CD4-positive, alpha-beta memory T cell (primary cell): ENCODE measurements at regions not wholly inside any gene's neighbourhood (a gene's known extent, or its start where the extent isn't known, plus 50 kb on each side); places are given as distances from the start of the nearest gene placed in this dataset.

Source experiments
- CTCF ChIA-PET: fragments of 350-600 bp; sonication (Branson Sonifier 250); formaldehyde crosslinking; loops from one replicate; lab custom pipeline; 2021; ENCODE audit warnings: inconsistent platforms; ENCODE audit not compliant: partially characterized antibody; lab: Charles Lee
- POLR2A ChIA-PET: fragments of 350-600 bp; sonication (Branson Sonifier 250); formaldehyde crosslinking; loops from one replicate; lab custom pipeline; 2021; ENCODE audit not compliant: partially characterized antibody; lab: Charles Lee
- DNase-seq, 5 donors: peaks; one replicate each; pipeline versions ENCODE4 v3.0.0 to v3.0.0-alpha.2; 2020 to 2022; ENCODE audit warnings: mixed read lengths in 1 of 5
- H3K27ac ChIP-seq: one replicate; pipeline ENCODE4 v1.7.0; 2013; ENCODE audit warnings: low read depth, low read length
- H3K27me3 ChIP-seq: 2 replicates; pipeline ENCODE4 v1.7.0; 2013; ENCODE audit warnings: mild to moderate bottlenecking, low read length, moderate library complexity; ENCODE audit not compliant: insufficient read depth
- H3K36me3 ChIP-seq: 2 replicates; pipeline ENCODE4 v1.7.0; 2013; ENCODE audit warnings: mild to moderate bottlenecking, low read length, moderate library complexity; ENCODE audit not compliant: insufficient read depth
- H3K4me1 ChIP-seq: 2 replicates; pipeline ENCODE4 v1.7.0; 2013; ENCODE audit warnings: mild to moderate bottlenecking, low read length, moderate library complexity; ENCODE audit not compliant: insufficient read depth
- H3K4me3 ChIP-seq, 2 donors: one replicate each; pipeline ENCODE4 v1.7.0; 2013; ENCODE audit warnings: low read length in 2 of 2, mild to moderate bottlenecking in 1 of 2
- H3K9me3 ChIP-seq, 2 donors: one replicate each; pipeline ENCODE4 v1.7.0; 2013; ENCODE audit warnings: low read length in 2 of 2, control low read depth in 1 of 2; ENCODE audit not compliant: control insufficient read depth in 1 of 2
- H3K27ac Mint-ChIP-seq, 7 donors: one replicate each; pipeline ENCODE4 v1.8.0; 2020 to 2021; ENCODE audit warnings: mixed read lengths in 7 of 7, mild to moderate bottlenecking in 6 of 7, inconsistent platforms in 3 of 7, moderate library complexity in 3 of 7
- H3K27me3 Mint-ChIP-seq, 2 donors: one replicate each; pipeline ENCODE4 v1.8.0; 2020 to 2021; ENCODE audit warnings: mixed read lengths in 2 of 2
- H3K36me3 Mint-ChIP-seq, 2 donors: one replicate each; pipeline ENCODE4 v1.8.0; 2020 to 2021; ENCODE audit warnings: mixed read lengths in 2 of 2, inconsistent platforms in 1 of 2, mild to moderate bottlenecking in 1 of 2
- H3K4me1 Mint-ChIP-seq, 4 donors: one replicate each; pipeline ENCODE4 v1.8.0; 2020 to 2021; ENCODE audit warnings: mixed read lengths in 4 of 4, mild to moderate bottlenecking in 1 of 4
- H3K4me3 Mint-ChIP-seq, 8 donors: one replicate each; pipeline ENCODE4 v1.8.0; 2020 to 2021; ENCODE audit warnings: mixed read lengths in 8 of 8, mild to moderate bottlenecking in 7 of 8, moderate library complexity in 6 of 8, inconsistent platforms in 3 of 8
- H3K9me3 Mint-ChIP-seq, 8 donors: one replicate each; pipeline ENCODE4 v1.8.0; 2020 to 2021; ENCODE audit warnings: mixed read lengths in 8 of 8, mild to moderate bottlenecking in 5 of 8, inconsistent platforms in 3 of 8, moderate library complexity in 1 of 8
- intact Hi-C: fragments of 100-400 bp; cut with micrococcal nuclease; formaldehyde crosslinking; loops from one replicate; pipeline ENCODE4 v1.15.1; 2023

DNA sequence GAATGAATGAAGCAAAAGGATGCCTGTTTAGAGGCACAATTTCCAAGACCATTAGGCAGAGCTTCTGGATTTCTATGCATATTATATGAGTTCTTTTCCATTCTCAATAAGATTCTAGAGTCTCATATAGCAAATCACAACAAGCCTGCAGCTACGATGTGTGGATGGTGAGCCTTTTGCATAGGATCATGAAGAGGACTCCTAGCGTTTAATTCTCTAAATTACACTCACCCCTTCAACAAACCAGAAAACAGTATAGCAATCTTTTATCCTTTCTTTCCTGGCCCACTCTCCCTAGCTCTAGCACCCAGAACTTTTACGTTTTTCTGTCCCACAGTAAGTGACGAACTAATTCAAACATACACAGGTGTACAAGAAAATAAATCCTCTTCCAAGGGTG, 293.1 kb upstream of the KLHL29 start:
- H3K4me3 Mint-ChIP-seq: no peak overlapping the region
- Histone ChIP-seq H3K4me3 (no peak overlapping the region), H3K27me3 (no peaks in the 10 kb centered on the region), H3K27ac (no peak overlapping the region), H3K9me3 (no peaks in the 10 kb centered on the region), H3K4me1 (no peaks in the 10 kb centered on the region), H3K36me3 (no peaks in the 10 kb centered on the region)
- H3K27ac Mint-ChIP-seq: no peak overlapping the region
- intact Hi-C loops: no loop called here
- DNase-seq: no peak
- peaks cover 0 to 2% of the 10 kb centered on the region in 2 donors for H3K27me3 Mint-ChIP-seq
- CTCF ChIA-PET: no interaction called here
- H3K4me1 Mint-ChIP-seq: no peaks in the 10 kb centered on the region
- POLR2A ChIA-PET: no interaction called here
- H3K36me3 Mint-ChIP-seq: no peaks in the 10 kb centered on the region
- peaks cover 0 to 22% (median 8%) of the 10 kb centered on the region in 8 donors for H3K9me3 Mint-ChIP-seq

DNA sequence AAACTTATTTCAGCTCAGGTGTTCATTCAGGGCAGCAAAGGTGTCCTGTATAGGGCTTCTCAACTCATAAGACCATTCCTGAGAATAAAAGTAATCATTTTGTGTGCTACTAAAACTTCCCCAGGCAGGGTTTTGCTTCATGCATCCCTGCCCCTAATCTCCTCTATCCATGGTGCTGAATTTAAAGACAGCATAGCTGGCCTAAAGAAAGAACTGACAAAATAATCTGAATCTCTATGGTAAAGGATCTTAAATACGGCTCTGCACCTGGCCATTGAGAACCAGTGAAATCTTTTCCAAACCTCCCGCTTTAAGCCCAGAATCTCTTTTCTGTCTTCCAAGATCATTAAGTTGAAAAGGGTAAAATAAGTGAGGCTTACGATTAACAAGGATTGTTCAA, 292.1 kb upstream of the KLHL29 start:
- H3K9me3 Mint-ChIP-seq: peaks cover 0 to 17% (median 6%) of the 10 kb centered on the region in 8 donors
- H3K36me3 Mint-ChIP-seq: no peaks in the 10 kb centered on the region
- CTCF ChIA-PET: no interaction called here
- no peak overlapping the region for H3K27ac Mint-ChIP-seq
- Histone ChIP-seq H3K9me3 (no peaks in the 10 kb centered on the region), H3K4me1 (no peaks in the 10 kb centered on the region), H3K4me3 (no peak overlapping the region), H3K27ac (no peak overlapping the region), H3K27me3 (no peaks in the 10 kb centered on the region), H3K36me3 (no peaks in the 10 kb centered on the region)
- peaks cover 0 to 2% of the 10 kb centered on the region in 2 donors for H3K27me3 Mint-ChIP-seq
- POLR2A ChIA-PET: no interaction called here
- no peak overlapping the region for H3K4me3 Mint-ChIP-seq
- no peaks in the 10 kb centered on the region for H3K4me1 Mint-ChIP-seq
- intact Hi-C loops: no loop called here
- DNase-seq: no peak

DNA sequence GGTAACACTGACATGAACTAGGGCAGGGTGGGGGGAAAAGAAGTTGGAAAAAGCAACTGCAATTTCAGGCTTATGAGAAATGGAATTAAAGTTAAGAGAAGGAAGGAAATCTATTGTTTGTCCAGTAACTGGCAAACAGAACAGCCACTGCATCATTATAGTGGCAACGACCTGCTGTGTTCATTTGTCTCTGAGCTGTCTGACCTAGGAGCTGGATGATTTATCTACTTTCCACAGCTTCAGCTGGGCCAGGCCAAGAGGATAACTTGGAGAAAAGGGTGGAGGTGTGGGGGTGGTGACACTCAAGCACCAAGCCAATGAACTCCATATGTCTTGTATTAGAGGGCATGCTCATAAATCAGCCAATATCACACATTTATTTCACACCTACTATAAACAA, 291.5 kb upstream of the KLHL29 start:
- H3K27me3 Mint-ChIP-seq: peaks cover 0 to 2% of the 10 kb centered on the region in 2 donors
- no peak overlapping the region for H3K27ac ChIP-seq
- ChIA-PET POLR2A (no interaction called here), CTCF (no interaction called here)
- peaks cover 0 to 14% (median 5%) of the 10 kb centered on the region in 8 donors for H3K9me3 Mint-ChIP-seq
- intact Hi-C loops: no loop called here
- no peaks in the 10 kb centered on the region for H3K27me3 ChIP-seq
- H3K4me3 Mint-ChIP-seq: no peak overlapping the region
- H3K4me1 Mint-ChIP-seq: no peaks in the 10 kb centered on the region
- H3K4me3 ChIP-seq: no peak overlapping the region
- no peaks in the 10 kb centered on the region for H3K9me3 ChIP-seq
- no peak for DNase-seq
- H3K36me3 ChIP-seq: no peaks in the 10 kb centered on the region
- no peaks in the 10 kb centered on the region for H3K4me1 ChIP-seq
- H3K36me3 Mint-ChIP-seq: no peaks in the 10 kb centered on the region
- no peak overlapping the region for H3K27ac Mint-ChIP-seq

- POLR2A ChIA-PET: no interaction called here
Observed at GRCh38 chr2:23096906-23097602, 287.9 kb upstream of the KLHL29 start.

DNA sequence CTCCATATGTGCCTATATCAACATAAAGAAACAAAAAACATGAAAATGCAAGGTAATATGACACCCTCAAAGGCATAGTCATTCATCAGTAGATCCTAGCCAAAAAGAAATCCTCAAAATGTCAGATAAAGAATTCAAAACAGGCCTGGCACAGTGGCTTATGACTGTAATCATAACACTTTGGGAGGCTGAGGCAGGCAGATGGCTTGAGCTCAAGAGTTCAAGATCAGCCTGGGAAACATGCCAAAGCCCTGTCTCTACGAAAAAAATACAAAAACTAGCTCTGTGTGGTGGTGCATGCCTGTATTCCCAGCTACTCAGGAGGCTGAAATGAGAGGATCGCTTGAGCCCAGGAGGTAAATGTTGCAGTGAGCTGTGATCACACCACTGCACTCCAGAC, 284.6 kb upstream of the KLHL29 start:
- Histone ChIP-seq H3K4me1 (no peaks in the 10 kb centered on the region), H3K27ac (no peak overlapping the region), H3K4me3 (no peak overlapping the region), H3K36me3 (no peaks in the 10 kb centered on the region), H3K27me3 (no peaks in the 10 kb centered on the region), H3K9me3 (no peaks in the 10 kb centered on the region)
- Mint-ChIP-seq H3K4me1 (no peaks in the 10 kb centered on the region), H3K36me3 (no peaks in the 10 kb centered on the region), H3K4me3 (no peak overlapping the region), H3K27me3 (no peaks in the 10 kb centered on the region), H3K9me3 (peaks cover 0 to 10% (median 5%) of the 10 kb centered on the region in 8 donors), H3K27ac (no peak overlapping the region)
- ChIA-PET CTCF (interaction anchor here (0.6 kb wide), 1 partner anchor 320 kb away, joined by 3 read pairs; no protein-coding TSS in a partner anchor), POLR2A (no interaction called here)
- no peak for DNase-seq
- intact Hi-C loops: no loop called here

More at GRCh38 chr2:23096906-23097602, 287.9 kb upstream of the KLHL29 start:
- Mint-ChIP-seq H3K9me3 (peaks cover 0 to 10% (median 6%) of the 10 kb centered on the region in 8 donors), H3K27me3 (peaks cover 0 to 2% of the 10 kb centered on the region in 2 donors), H3K4me3 (no peak overlapping the region), H3K4me1 (no peaks in the 10 kb centered on the region), H3K36me3 (no peaks in the 10 kb centered on the region), H3K27ac (no peak overlapping the region)
- Histone ChIP-seq H3K4me1 (no peaks in the 10 kb centered on the region), H3K9me3 (no peaks in the 10 kb centered on the region), H3K4me3 (no peak overlapping the region), H3K27ac (no peak overlapping the region), H3K36me3 (no peaks in the 10 kb centered on the region), H3K27me3 (no peaks in the 10 kb centered on the region)
- DNase-seq: no peak
- CTCF ChIA-PET: no interaction called here
- intact Hi-C loops: no loop called here

DNA sequence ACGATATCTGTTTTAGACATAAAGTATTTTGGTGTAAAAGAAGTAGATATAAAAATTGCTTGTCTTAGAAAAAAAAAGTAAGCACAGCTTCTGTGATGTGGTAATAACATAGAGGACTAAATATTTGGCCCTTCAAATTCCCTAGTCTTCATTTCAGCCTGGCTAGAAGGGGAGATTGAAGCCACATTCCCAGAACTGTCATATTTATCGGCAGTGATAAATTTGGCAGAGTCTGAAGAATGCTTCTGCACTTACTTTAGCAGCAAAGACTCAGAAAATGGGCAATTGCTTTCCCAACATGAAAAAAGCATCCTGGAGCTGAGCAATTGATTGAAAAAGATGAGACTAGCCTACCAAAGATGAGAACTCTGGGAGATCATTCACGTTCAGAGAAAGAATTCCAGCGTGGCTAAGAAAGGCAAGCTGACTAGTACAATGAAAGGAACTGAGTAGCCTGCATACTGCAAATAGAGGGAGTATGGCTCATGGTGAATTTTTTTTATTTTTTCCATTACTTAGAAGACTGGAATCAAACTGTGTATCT, 278.7 kb upstream of the KLHL29 start:
- POLR2A ChIA-PET: no interaction called here
- intact Hi-C loops: no loop called here

DNA sequence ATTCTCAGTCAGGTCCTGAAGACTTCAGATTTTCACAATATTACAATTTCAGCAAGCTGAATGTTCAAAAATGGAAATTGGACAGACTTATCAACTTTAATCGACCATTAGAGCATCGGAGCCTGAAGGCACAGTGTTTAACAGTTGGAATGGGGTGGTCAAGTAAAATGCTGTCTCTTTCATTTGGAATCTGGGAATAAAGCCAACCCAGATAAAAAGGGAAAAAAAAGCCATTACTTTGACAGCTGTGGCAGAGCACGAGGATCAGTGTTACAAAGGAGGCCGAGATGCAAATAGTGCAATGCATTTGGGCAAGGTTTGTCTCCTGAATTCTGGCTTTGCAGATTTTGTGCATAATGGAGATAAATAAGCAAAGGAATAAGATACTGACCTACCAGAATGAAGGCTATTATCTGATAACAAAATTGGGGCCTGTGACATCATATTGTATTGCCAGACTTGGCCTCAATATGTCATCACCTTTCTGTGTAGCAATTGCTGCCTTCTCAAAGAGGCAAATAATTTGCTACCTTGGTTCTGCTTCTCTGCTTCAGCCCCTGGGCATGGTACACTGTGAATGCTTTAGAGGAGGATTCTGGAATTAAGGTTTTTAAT, 277.5 kb upstream of the KLHL29 start:
- Histone ChIP-seq H3K27ac (no peak overlapping the region), H3K27me3 (no peaks in the 10 kb centered on the region), H3K36me3 (no peaks in the 10 kb centered on the region), H3K4me1 (no peaks in the 10 kb centered on the region), H3K4me3 (no peak overlapping the region), H3K9me3 (no peaks in the 10 kb centered on the region)
- H3K27ac Mint-ChIP-seq: no peak overlapping the region
- ChIA-PET POLR2A (no interaction called here), CTCF (no interaction called here)
- intact Hi-C loops: no loop called here
- no peak overlapping the region for H3K4me3 Mint-ChIP-seq
- no peaks in the 10 kb centered on the region for H3K4me1 Mint-ChIP-seq
- H3K9me3 Mint-ChIP-seq: peaks cover 0 to 11% (median 4%) of the 10 kb centered on the region in 8 donors
- no peak for DNase-seq
- H3K27me3 Mint-ChIP-seq: peaks cover 0 to 3% of the 10 kb centered on the region in 2 donors
- no peaks in the 10 kb centered on the region for H3K36me3 Mint-ChIP-seq

More for the DNA sequence above, 278.7 kb upstream of the KLHL29 start:
- Histone ChIP-seq H3K9me3 (no peaks in the 10 kb centered on the region), H3K27ac (no peak overlapping the region), H3K4me1 (no peaks in the 10 kb centered on the region), H3K4me3 (no peak overlapping the region), H3K36me3 (no peaks in the 10 kb centered on the region), H3K27me3 (no peaks in the 10 kb centered on the region)
- H3K27me3 Mint-ChIP-seq: peaks cover 0 to 3% of the 10 kb centered on the region in 2 donors
- no peaks in the 10 kb centered on the region for H3K4me1 Mint-ChIP-seq
- DNase-seq: no peak
- H3K9me3 Mint-ChIP-seq: peaks cover 0 to 16% (median 6%) of the 10 kb centered on the region in 8 donors
- H3K4me3 Mint-ChIP-seq: no peak overlapping the region
- no peak overlapping the region for H3K27ac Mint-ChIP-seq
- CTCF ChIA-PET: no interaction called here
- no peaks in the 10 kb centered on the region for H3K36me3 Mint-ChIP-seq
